Hepatocyte (in vitro differentiated cells): ENCODE measurements at regions not wholly inside any gene's neighbourhood (a gene's known extent, or its start where the extent isn't known, plus 50 kb on each side); places are given as distances from the start of the nearest gene placed in this dataset.

Experiments
- DNase-seq: peaks from one replicate; pipeline ENCODE4 v3.0.0-alpha.2; 2016; ENCODE audit warnings: low spot score
- H2AFZ ChIP-seq: fragments of 200-600 bp; sonication (generic); 2 replicates; pipeline ENCODE4 v1.6.0; 2016; ENCODE audit warnings: antibody characterized with exemption, mild to moderate bottlenecking
- H3K27ac ChIP-seq: fragments of 200-600 bp; sonication (generic); 2 replicates; pipeline ENCODE4 v1.5.1; 2016; ENCODE audit warnings: mild to moderate bottlenecking
- H3K27me3 ChIP-seq: fragments of 200-600 bp; sonication (generic); 2 replicates; pipeline ENCODE4 v1.6.1; 2016
- H3K36me3 ChIP-seq: fragments of 200-600 bp; sonication (generic); replicated peaks from 2 replicates; pipeline ENCODE4 v1.5.1; 2016; ENCODE audit warnings: low read depth; ENCODE audit not compliant: insufficient read depth
- H3K4me1 ChIP-seq: fragments of 200-600 bp; sonication (generic); 2 replicates; pipeline ENCODE4 v1.5.1; 2016; ENCODE audit warnings: mild to moderate bottlenecking, moderate library complexity; ENCODE audit not compliant: insufficient read depth
- H3K4me2 ChIP-seq: fragments of 200-600 bp; sonication (generic); 2 replicates; pipeline ENCODE4 v1.6.0; 2016
- H3K4me3 ChIP-seq: fragments of 200-600 bp; sonication (generic); 2 replicates; pipeline ENCODE4 v1.5.1; 2016; ENCODE audit warnings: mild to moderate bottlenecking
- H3K79me2 ChIP-seq: fragments of 200-600 bp; sonication (generic); 2 replicates; pipeline ENCODE4 v1.6.0; 2017; ENCODE audit warnings: mild to moderate bottlenecking
- H3K9me2 ChIP-seq: fragments of 200-600 bp; sonication (generic); replicated peaks from 2 replicates; pipeline ENCODE4 v1.6.0; 2017; ENCODE audit warnings: mild to moderate bottlenecking; ENCODE audit not compliant: insufficient read depth
- H3K9me3 ChIP-seq: fragments of 200-600 bp; sonication (generic); 2 replicates; pipeline ENCODE4 v1.5.1; 2016; ENCODE audit warnings: low read depth, mild to moderate bottlenecking
- H4K20me1 ChIP-seq: fragments of 200-600 bp; sonication (generic); 2 replicates; pipeline ENCODE4 v1.6.0; 2016; ENCODE audit warnings: mild to moderate bottlenecking; ENCODE audit not compliant: insufficient read depth, poor library complexity, severe bottlenecking
- CTCF ChIP-seq: fragments of 200-600 bp; sonication (generic); IDR thresholded peaks from 2 replicates; pipeline ENCODE4 v1.5.1; 2016; ENCODE audit warnings: antibody characterized with exemption, mild to moderate bottlenecking; ENCODE audit not compliant: poor library complexity
- EZH2 ChIP-seq: fragments of 200-600 bp; sonication (generic); IDR thresholded peaks from 2 replicates; pipeline ENCODE4 v1.6.1; 2016; ENCODE audit warnings: antibody characterized with exemption, mild to moderate bottlenecking, borderline replicate concordance
- EZH2phosphoT487 ChIP-seq: fragments of 200-600 bp; sonication (generic); IDR thresholded peaks from one replicate; pipeline ENCODE4 v1.6.1; 2018; ENCODE audit warnings: antibody characterized with exemption, mild to moderate bottlenecking, low read depth, moderate library complexity; ENCODE audit not compliant: unreplicated experiment, severe bottlenecking
- WGBS: methylation state at CpG from one replicate; pipeline ENCODE4 v1.1.6; 2016; ENCODE audit warnings: low lambda C conversion rate; ENCODE audit errors: missing lambda C conversion rate; 5-methylcytosine and 5-hydroxymethylcytosine counted together

DNA sequence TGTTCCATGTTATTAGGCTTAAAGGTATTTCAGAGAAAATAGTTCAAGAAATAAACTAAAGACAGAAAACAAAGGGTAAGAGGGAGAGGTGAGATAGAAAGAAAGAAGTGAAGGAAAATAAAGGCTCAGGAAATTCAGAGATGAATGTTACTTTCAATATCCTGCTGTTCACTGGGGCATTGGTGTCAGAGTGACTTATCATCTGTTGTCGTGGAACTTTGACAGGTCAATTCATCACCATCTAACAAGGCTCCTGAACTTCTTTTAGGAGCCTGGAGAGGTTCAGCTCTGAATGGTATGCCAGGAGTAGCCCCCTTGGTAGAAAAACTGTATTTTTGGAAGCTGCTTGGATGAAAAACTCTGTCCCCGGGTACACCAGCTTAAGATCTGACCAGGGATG lies 100.1 kb downstream of the KLF6 start:
- no peaks in the 10 kb centered on the region for H3K9me2 ChIP-seq
- H3K36me3 ChIP-seq = no peaks in the 10 kb centered on the region
- no peak overlapping the region for H3K4me2 ChIP-seq
- TF ChIP-seq CTCF (no peak), EZH2 (no peak), EZH2phosphoT487 (no peak)
- H2AFZ ChIP-seq = no peak overlapping the region
- H3K9me3 ChIP-seq = no peaks in the 10 kb centered on the region
- H3K4me1 ChIP-seq = no peaks in the 10 kb centered on the region
- no peak for DNase-seq
- WGBS = 54% methylated on average over 2 of the region's 2 CpGs
- H3K79me2 ChIP-seq = no peaks in the 10 kb centered on the region
- no peaks in the 10 kb centered on the region for H3K27me3 ChIP-seq
- no peak overlapping the region for H3K4me3 ChIP-seq
- H4K20me1 ChIP-seq = no peaks in the 10 kb centered on the region
- H3K27ac ChIP-seq = no peak overlapping the region

DNA sequence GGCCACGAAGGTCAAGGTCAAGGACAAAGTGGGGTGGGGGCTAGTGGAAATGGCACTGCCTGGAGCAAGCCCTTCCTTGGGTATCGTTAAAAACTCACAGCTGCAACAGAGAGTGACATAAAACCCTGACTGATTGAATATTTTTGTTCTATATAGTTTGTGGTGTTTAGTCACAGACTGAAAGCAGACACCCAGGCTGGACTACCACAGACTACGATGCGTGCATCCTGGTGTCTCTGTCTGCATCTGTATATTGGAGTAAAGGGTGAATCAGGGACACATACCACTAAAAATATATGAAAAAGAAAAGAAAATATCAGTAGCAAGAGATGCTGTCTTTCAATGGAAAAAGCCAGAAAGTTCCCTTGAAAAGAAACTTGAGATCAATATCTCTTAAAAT lies 101.4 kb downstream of the KLF6 start:
- Histone ChIP-seq H4K20me1 (no peaks in the 10 kb centered on the region), H3K4me2 (no peak overlapping the region), H3K9me3 (no peaks in the 10 kb centered on the region), H3K9me2 (no peaks in the 10 kb centered on the region), H3K36me3 (no peaks in the 10 kb centered on the region), H3K27ac (no peak overlapping the region), H3K4me1 (no peaks in the 10 kb centered on the region), H3K4me3 (no peak overlapping the region), H3K27me3 (no peaks in the 10 kb centered on the region), H2AFZ (no peak overlapping the region), H3K79me2 (no peaks in the 10 kb centered on the region)
- no peak for DNase-seq
- 90% methylated on average over 4 of the region's 4 CpGs for WGBS
- no peak for TF ChIP-seq CTCF
- no peak for TF ChIP-seq EZH2
- no peak for TF ChIP-seq EZH2phosphoT487

DNA sequence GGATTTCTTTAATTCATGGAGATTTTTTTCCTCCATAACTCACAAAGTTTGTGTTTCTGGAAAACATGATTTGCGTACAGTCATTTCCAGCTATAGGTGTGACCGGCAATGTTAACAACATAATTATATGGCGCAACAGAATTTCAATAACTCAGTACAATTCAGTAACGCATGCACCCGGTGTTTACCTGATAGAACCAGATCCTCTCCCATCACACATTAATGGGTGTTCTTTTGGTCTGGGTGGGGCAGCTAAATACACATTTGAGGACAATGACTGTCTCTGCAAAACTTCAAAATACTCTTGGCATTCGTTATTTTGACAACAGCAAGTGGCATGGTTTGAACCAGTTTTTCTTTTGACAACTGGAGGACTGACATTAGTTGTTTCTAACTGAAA lies 102.3 kb downstream of the KLF6 start:
- TF ChIP-seq EZH2 = no peak
- no peak for TF ChIP-seq CTCF
- no peak for TF ChIP-seq EZH2phosphoT487
- no peak for DNase-seq
- H3K4me2 ChIP-seq = no peak overlapping the region
- H3K27me3 ChIP-seq = no peaks in the 10 kb centered on the region
- H3K4me3 ChIP-seq = no peak overlapping the region
- H3K79me2 ChIP-seq = no peaks in the 10 kb centered on the region
- no peaks in the 10 kb centered on the region for H3K4me1 ChIP-seq
- H4K20me1 ChIP-seq = no peaks in the 10 kb centered on the region
- H3K36me3 ChIP-seq = no peaks in the 10 kb centered on the region
- H3K27ac ChIP-seq = no peak overlapping the region
- no peaks in the 10 kb centered on the region for H3K9me3 ChIP-seq
- 92% methylated on average over 6 of the region's 6 CpGs for WGBS
- H2AFZ ChIP-seq = no peak overlapping the region
- H3K9me2 ChIP-seq = no peaks in the 10 kb centered on the region
